ENCODE measurements at regions not wholly inside any gene's neighbourhood (a gene's known extent, or its start where the extent isn't known, plus 50 kb on each side); places are given as distances from the start of the nearest gene placed in this dataset.

DNA sequence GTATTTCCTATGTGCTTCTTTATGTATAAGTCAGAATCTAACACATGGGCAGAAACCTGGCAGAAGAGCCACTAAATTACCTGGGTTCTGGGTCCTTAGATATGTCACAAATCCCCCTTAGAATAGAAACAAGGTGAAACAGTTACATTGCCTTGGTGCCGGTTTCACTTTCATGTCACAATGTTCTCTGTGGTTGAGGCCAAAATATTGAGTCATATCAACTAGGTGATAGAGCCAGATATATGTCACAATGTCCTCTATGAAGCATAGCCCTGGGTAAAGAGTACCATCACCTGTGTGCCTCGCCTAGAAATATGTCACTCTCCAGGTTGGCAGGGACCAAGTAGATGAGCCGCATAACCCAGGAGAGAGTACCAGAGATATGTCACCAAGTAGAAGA is 899.8 kb upstream of the TSPY4 start:
- no peak for DNase-seq
- Mint-ChIP-seq H3K4me3 (no peak overlapping the region), H3K36me3 (ENCODE audit: low read depth) (no peaks in the 10 kb centered on the region), H3K27me3 (ENCODE audit: low read depth) (no peaks in the 10 kb centered on the region), H3K4me1 (ENCODE audit: low read depth) (no peaks in the 10 kb centered on the region), H3K9me3 (no peaks in the 10 kb centered on the region), H3K27ac (no peak overlapping the region)
- CTCF ChIA-PET, result no interaction called here
- intact Hi-C loops (cut with micrococcal nuclease), result no loop called here

DNA sequence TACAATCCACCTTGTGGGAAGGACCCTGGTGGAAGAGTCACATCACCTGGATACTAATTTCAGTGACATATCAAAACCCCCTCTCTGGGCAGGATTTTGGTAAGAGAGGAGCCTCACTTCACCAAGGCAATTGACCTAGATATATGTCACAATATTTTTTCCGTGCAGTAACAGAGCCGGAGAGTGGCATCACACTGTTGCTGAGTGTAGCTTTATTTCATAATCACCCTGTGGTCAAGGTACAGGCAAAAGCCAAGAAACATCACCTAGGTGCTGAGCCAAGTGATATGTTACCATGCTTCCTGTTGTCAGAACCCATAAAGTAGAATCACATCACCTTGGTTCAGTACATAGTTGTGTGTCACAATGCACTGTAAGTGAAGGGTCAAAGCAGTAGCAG is 895.2 kb upstream of the TSPY4 start:
- Mint-ChIP-seq H3K4me3 (no peak overlapping the region), H3K27me3 (ENCODE audit: low read depth) (no peaks in the 10 kb centered on the region), H3K9me3 (no peaks in the 10 kb centered on the region), H3K4me1 (ENCODE audit: low read depth) (no peaks in the 10 kb centered on the region), H3K36me3 (ENCODE audit: low read depth) (no peaks in the 10 kb centered on the region), H3K27ac (no peak overlapping the region)
- CTCF ChIA-PET, result interaction anchor here (0.6 kb wide), 1 partner anchor 29 kb away, joined by 6 read pairs; no protein-coding TSS in a partner anchor
- DNase-seq, result no peak
- intact Hi-C loops (cut with micrococcal nuclease), result no loop called here

DNA sequence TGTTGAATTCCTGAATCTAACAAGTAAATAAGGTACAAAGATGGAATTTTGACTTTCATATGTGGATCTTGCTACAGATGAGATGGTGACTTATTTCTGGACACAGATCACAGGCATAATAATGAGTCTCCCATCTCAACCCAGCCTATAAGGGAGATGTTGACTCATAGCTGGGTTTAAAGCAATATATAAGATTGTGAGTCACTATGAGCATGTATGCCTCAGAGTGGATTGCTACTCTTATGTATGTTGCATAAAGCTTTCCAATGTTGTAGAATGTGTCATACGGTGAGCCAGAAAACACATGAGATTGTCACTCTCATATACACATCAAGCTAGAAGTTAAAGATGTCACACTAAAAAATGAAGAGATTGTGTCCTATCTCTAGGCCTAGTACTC is 884.3 kb upstream of the TSPY4 start:
- DNase-seq, result no peak
- intact Hi-C loops (cut with micrococcal nuclease), result no loop called here
- peaks cover 8% of the 10 kb centered on the region for H3K27me3 Mint-ChIP-seq (ENCODE audit: low read depth)
- no peaks in the 10 kb centered on the region for H3K9me3 Mint-ChIP-seq
- no peaks in the 10 kb centered on the region for H3K4me1 Mint-ChIP-seq (ENCODE audit: low read depth)
- no peak overlapping the region for H3K27ac Mint-ChIP-seq
- H3K4me3 Mint-ChIP-seq, result no peak overlapping the region
- H3K36me3 Mint-ChIP-seq (ENCODE audit: low read depth), result no peaks in the 10 kb centered on the region
- CTCF ChIA-PET, result no interaction called here

DNA sequence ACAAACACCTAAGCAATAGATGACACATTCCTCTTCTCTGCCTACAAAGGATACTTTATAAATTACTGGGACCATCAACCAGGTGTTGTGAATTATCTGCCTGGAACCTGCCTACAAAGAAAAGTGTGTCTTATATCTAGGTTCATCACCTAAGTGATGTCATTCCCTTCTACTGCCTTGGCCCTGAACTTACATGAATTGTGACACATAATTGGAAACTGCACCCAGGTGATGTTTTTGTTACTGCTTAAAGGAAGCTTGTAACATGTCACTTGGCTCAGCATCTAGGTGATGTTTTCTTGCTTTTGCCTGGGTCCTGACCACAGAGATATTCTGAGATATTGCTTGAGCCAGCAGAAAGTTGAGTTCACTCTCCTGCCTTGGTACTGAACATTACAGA is 870.5 kb upstream of the TSPY4 start:
- CTCF ChIA-PET, result interaction anchor here (0.5 to 0.7 kb wide), 2 partner anchors 14 to 262 kb away, joined by 3 read pairs; no protein-coding TSS in a partner anchor
- H3K27ac Mint-ChIP-seq, result no peak overlapping the region
- H3K9me3 Mint-ChIP-seq, result no peaks in the 10 kb centered on the region
- H3K4me1 Mint-ChIP-seq (ENCODE audit: low read depth), result no peaks in the 10 kb centered on the region
- H3K4me3 Mint-ChIP-seq, result no peak overlapping the region
- DNase-seq, result peak; percentile 3
- intact Hi-C loops (cut with micrococcal nuclease), result no loop called here
- no peaks in the 10 kb centered on the region for H3K36me3 Mint-ChIP-seq (ENCODE audit: low read depth)
- H3K27me3 Mint-ChIP-seq (ENCODE audit: low read depth), result no peaks in the 10 kb centered on the region

- intact Hi-C loops (cut with micrococcal nuclease), result no loop called here
- peak; percentile 5 for DNase-seq
- H3K36me3 Mint-ChIP-seq (ENCODE audit: low read depth), result no peaks in the 10 kb centered on the region
- no peak overlapping the region for H3K27ac Mint-ChIP-seq
- CTCF ChIA-PET, result no interaction called here
- no peaks in the 10 kb centered on the region for H3K9me3 Mint-ChIP-seq
- no peak overlapping the region for H3K4me3 Mint-ChIP-seq
- H3K27me3 Mint-ChIP-seq (ENCODE audit: low read depth), result no peaks in the 10 kb centered on the region
- H3K4me1 Mint-ChIP-seq (ENCODE audit: low read depth), result no peaks in the 10 kb centered on the region
These were observed 867.0 kb upstream of the TSPY4 start for GRCh38 chrY:8470249-8470648.

DNA sequence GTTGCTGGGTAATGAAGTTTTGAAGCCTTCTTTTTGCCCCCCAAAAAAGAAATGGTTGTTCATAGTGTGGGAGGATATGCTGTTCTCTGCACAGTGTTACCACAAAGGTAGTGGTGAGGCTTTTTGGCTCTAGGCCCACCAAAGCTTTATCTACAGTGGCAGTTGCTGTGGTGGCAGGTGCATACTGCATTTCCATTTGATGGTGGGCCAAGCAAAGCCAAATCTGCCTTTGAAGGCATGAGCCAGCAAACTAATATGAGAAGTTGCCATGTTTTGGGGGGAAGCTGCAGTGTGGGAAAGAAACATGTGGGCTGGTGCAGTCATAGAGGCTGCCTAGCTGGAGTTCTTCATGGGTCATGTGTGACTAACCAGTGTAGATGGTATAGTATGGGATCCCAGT is 858.1 kb upstream of the TSPY4 start:
- peaks cover 3% of the 10 kb centered on the region for H3K27me3 Mint-ChIP-seq (ENCODE audit: low read depth)

GRCh38 chrY:8488955-8489354 is 848.3 kb upstream of the TSPY4 start:
- intact Hi-C loops (cut with micrococcal nuclease), result no loop called here
- H3K9me3 Mint-ChIP-seq, result peaks cover 1% of the 10 kb centered on the region

More for the DNA sequence above, 858.1 kb upstream of the TSPY4 start:
- no peaks in the 10 kb centered on the region for H3K36me3 Mint-ChIP-seq (ENCODE audit: low read depth)
- no peak for DNase-seq
- no peaks in the 10 kb centered on the region for H3K9me3 Mint-ChIP-seq
- no peaks in the 10 kb centered on the region for H3K4me1 Mint-ChIP-seq (ENCODE audit: low read depth)
- H3K27ac Mint-ChIP-seq, result no peak overlapping the region
- intact Hi-C loops (cut with micrococcal nuclease), result no loop called here
- H3K4me3 Mint-ChIP-seq, result no peak overlapping the region
- CTCF ChIA-PET, result no interaction called here

DNA sequence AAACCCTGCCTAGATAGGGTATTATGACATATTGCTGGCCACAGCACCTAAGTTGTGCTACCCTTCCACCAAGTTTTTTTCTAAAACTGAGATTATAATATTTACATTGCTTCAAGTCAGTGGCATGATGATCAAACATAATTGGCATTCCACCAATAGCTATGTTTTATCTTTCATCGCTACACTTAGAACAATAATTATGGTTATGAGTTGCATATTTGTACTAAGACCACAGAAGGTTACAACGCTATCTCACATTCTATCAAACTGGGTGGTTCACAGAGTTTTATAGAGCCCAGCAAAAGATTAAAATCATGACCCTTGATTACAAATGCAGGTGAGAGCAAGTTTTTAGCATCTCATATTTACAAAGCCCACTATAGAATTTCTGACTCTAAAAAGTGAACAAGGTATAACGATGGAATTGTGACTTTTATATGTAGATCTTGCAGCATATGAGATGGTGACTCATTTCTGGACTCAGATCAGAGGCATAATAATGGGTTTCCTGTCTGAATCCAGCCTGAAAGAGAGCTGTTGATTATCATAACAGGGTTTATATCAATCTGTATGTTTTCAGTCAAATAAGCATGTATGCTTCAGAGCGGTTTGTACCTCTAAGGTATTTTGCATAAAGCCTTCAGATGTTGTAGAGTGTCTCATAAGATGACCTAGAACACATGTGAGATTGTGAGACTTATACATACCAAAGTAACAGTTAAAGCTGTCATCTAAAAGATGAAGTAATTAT is 847.2 kb upstream of the TSPY4 start:
- CTCF ChIA-PET, result no interaction called here
- Mint-ChIP-seq H3K27me3 (ENCODE audit: low read depth) (no peaks in the 10 kb centered on the region), H3K36me3 (ENCODE audit: low read depth) (no peaks in the 10 kb centered on the region), H3K4me1 (ENCODE audit: low read depth) (no peaks in the 10 kb centered on the region), H3K27ac (no peak overlapping the region), H3K9me3 (peaks cover 1% of the 10 kb centered on the region), H3K4me3 (no peak overlapping the region)
- intact Hi-C loops (cut with micrococcal nuclease), result no loop called here
- DNase-seq, result no peak

More at GRCh38 chrY:8488955-8489354, 848.3 kb upstream of the TSPY4 start:
- H3K4me3 Mint-ChIP-seq, result no peak overlapping the region
- no peak for DNase-seq
- CTCF ChIA-PET, result no interaction called here
- no peaks in the 10 kb centered on the region for H3K4me1 Mint-ChIP-seq (ENCODE audit: low read depth)
- no peaks in the 10 kb centered on the region for H3K36me3 Mint-ChIP-seq (ENCODE audit: low read depth)
- no peak overlapping the region for H3K27ac Mint-ChIP-seq
- H3K27me3 Mint-ChIP-seq (ENCODE audit: low read depth), result peaks cover 2% of the 10 kb centered on the region

DNA sequence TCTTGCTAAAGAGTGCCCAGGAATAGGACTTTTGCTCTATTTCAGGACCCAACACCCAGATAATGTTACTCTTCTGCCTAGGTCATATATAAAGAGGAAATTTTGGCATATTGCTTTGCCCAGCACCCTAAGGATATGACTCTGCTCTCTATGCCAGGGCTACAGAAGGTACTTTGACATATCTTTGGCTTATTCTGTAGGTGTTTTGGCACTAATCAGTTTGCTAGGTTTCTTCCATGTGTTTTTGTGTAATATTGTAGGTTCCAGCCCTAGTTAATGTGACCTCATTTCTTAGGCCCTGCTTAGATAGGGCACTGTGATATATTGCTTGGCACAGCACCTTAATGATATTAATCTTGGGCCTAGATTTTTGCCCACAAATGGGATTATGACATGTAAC is 842.9 kb upstream of the TSPY4 start:
- no peaks in the 10 kb centered on the region for H3K27me3 Mint-ChIP-seq (ENCODE audit: low read depth)
- no peaks in the 10 kb centered on the region for H3K36me3 Mint-ChIP-seq (ENCODE audit: low read depth)
- no peaks in the 10 kb centered on the region for H3K4me1 Mint-ChIP-seq (ENCODE audit: low read depth)
- H3K4me3 Mint-ChIP-seq, result no peak overlapping the region
- no peaks in the 10 kb centered on the region for H3K9me3 Mint-ChIP-seq
- CTCF ChIA-PET, result no interaction called here
- intact Hi-C loops (cut with micrococcal nuclease), result no loop called here
- no peak for DNase-seq
- H3K27ac Mint-ChIP-seq, result no peak overlapping the region

GRCh38 chrY:8495243-8495642 is 842.0 kb upstream of the TSPY4 start:
- no peak overlapping the region for H3K4me3 Mint-ChIP-seq
- no peaks in the 10 kb centered on the region for H3K9me3 Mint-ChIP-seq
- no peaks in the 10 kb centered on the region for H3K36me3 Mint-ChIP-seq (ENCODE audit: low read depth)
- no peak for DNase-seq
- CTCF ChIA-PET, result no interaction called here
- no peak overlapping the region for H3K27ac Mint-ChIP-seq
- H3K27me3 Mint-ChIP-seq (ENCODE audit: low read depth), result no peaks in the 10 kb centered on the region
- intact Hi-C loops (cut with micrococcal nuclease), result no loop called here
- H3K4me1 Mint-ChIP-seq (ENCODE audit: low read depth), result no peaks in the 10 kb centered on the region

GRCh38 chrY:8500888-8501287 is 836.4 kb upstream of the TSPY4 start:
- H3K4me1 Mint-ChIP-seq (ENCODE audit: low read depth), result no peaks in the 10 kb centered on the region
- CTCF ChIA-PET, result no interaction called here
- H3K27ac Mint-ChIP-seq, result no peak overlapping the region
- intact Hi-C loops (cut with micrococcal nuclease), result no loop called here
- no peaks in the 10 kb centered on the region for H3K27me3 Mint-ChIP-seq (ENCODE audit: low read depth)
- H3K9me3 Mint-ChIP-seq, result no peaks in the 10 kb centered on the region
- DNase-seq, result no peak
- H3K36me3 Mint-ChIP-seq (ENCODE audit: low read depth), result no peaks in the 10 kb centered on the region
- no peak overlapping the region for H3K4me3 Mint-ChIP-seq

DNA sequence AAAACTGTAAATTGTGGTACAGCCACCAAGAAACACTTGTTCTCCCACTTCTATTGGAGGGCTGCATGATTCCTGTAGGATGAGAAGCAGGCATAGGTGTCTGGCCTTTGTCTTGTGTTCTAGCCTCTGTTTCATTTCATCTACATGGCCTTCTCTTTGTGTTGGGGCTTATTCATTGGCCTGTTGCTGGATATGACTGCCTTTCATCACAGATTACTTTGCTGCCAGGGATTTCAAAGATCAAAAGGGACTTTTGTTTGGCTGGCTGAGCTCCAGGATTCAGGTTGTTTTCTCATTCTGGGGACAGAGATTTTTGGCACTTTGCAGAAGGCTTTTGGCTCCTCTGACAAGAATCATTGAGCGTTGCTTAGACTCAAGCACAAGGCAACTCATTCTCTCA is 803.8 kb upstream of the TSPY4 start:
- Mint-ChIP-seq H3K9me3 (no peaks in the 10 kb centered on the region), H3K4me1 (ENCODE audit: low read depth) (no peaks in the 10 kb centered on the region), H3K27ac (no peak overlapping the region), H3K27me3 (ENCODE audit: low read depth) (no peaks in the 10 kb centered on the region), H3K4me3 (no peak overlapping the region), H3K36me3 (ENCODE audit: low read depth) (no peaks in the 10 kb centered on the region)
- CTCF ChIA-PET, result no interaction called here
- intact Hi-C loops (cut with micrococcal nuclease), result no loop called here
- DNase-seq, result no peak

GRCh38 chrY:8535704-8536103 is 801.6 kb upstream of the TSPY4 start:
- Mint-ChIP-seq H3K27ac (no peak overlapping the region), H3K4me1 (ENCODE audit: low read depth) (no peaks in the 10 kb centered on the region), H3K4me3 (no peak overlapping the region), H3K36me3 (ENCODE audit: low read depth) (no peaks in the 10 kb centered on the region), H3K27me3 (ENCODE audit: low read depth) (no peaks in the 10 kb centered on the region), H3K9me3 (no peaks in the 10 kb centered on the region)
- intact Hi-C loops (cut with micrococcal nuclease), result no loop called here
- CTCF ChIA-PET, result no interaction called here
- no peak for DNase-seq
